ENCODE measurements at regions not wholly inside any gene's neighbourhood (a gene's known extent, or its start where the extent isn't known, plus 50 kb on each side); places are given as distances from the start of the nearest gene placed in this dataset.

DNA sequence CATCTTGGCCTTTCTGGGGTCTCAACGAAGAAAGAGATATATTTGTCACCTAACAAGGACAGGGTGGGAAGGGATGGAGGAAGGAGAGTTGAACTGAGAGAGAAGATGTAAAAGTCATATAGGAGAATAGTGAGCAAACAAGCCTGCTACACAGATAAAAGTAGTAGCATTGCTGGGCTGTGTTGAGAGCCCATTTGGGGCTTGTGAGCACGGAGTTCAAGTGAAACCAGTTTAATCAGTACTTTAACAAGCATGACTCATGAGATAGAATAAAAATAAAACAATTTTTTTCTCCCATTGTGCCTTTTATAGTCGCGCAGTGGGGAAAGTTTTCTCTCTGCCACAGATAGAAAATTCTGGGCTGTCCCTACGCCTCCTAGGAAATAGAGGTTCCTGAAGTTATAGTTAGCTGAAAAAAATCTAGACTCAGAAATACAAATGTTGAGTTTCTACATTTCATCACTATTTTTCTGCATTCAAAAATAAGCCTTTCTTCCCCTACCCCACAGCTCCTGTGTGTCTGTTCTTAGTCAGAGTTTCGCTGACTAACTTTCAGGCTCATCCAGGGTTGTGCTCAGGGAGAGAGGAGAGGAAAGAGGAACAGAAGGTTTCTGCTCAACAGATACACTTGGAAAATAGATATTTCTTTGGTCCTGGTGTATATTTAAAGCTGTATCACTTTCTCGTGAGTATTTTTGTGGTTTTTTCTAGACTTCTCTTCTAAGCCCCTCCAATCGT, 395.8 kb upstream of the ADAMTSL1 start:
- TF ChIP-seq, protein P1, sequence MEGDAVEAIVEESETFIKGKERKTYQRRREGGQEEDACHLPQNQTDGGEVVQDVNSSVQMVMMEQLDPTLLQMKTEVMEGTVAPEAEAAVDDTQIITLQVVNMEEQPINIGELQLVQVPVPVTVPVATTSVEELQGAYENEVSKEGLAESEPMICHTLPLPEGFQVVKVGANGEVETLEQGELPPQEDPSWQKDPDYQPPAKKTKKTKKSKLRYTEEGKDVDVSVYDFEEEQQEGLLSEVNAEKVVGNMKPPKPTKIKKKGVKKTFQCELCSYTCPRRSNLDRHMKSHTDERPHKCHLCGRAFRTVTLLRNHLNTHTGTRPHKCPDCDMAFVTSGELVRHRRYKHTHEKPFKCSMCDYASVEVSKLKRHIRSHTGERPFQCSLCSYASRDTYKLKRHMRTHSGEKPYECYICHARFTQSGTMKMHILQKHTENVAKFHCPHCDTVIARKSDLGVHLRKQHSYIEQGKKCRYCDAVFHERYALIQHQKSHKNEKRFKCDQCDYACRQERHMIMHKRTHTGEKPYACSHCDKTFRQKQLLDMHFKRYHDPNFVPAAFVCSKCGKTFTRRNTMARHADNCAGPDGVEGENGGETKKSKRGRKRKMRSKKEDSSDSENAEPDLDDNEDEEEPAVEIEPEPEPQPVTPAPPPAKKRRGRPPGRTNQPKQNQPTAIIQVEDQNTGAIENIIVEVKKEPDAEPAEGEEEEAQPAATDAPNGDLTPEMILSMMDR (IDR thresholded peaks at IDR 0.05 in 2 of 3, conservative IDR thresholded peaks at IDR 0.05 in 1 of 3; ENCODE audit: control insufficient read depth in 2 of 3, extremely low read depth in 1 of 3, insufficient read depth in 1 of 3, low read depth in 3 of 3, low read length in 3 of 3), result no peak
- TF ChIP-seq, protein P2, sequence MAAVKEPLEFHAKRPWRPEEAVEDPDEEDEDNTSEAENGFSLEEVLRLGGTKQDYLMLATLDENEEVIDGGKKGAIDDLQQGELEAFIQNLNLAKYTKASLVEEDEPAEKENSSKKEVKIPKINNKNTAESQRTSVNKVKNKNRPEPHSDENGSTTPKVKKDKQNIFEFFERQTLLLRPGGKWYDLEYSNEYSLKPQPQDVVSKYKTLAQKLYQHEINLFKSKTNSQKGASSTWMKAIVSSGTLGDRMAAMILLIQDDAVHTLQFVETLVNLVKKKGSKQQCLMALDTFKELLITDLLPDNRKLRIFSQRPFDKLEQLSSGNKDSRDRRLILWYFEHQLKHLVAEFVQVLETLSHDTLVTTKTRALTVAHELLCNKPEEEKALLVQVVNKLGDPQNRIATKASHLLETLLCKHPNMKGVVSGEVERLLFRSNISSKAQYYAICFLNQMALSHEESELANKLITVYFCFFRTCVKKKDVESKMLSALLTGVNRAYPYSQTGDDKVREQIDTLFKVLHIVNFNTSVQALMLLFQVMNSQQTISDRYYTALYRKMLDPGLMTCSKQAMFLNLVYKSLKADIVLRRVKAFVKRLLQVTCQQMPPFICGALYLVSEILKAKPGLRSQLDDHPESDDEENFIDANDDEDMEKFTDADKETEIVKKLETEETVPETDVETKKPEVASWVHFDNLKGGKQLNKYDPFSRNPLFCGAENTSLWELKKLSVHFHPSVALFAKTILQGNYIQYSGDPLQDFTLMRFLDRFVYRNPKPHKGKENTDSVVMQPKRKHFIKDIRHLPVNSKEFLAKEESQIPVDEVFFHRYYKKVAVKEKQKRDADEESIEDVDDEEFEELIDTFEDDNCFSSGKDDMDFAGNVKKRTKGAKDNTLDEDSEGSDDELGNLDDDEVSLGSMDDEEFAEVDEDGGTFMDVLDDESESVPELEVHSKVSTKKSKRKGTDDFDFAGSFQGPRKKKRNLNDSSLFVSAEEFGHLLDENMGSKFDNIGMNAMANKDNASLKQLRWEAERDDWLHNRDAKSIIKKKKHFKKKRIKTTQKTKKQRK (IDR thresholded peaks at IDR 0.05; ENCODE audit: low read depth, low read length), result no peak
- TF ChIP-seq NFYA (IDR thresholded peaks at IDR 0.05; ENCODE audit: borderline replicate concordance, low read depth, low read length) (no peak), ZNF274 (IDR thresholded peaks at IDR 0.05; ENCODE audit: insufficient read depth, insufficient read length) (no peak), EP300 (IDR thresholded peaks at IDR 0.05; ENCODE audit: borderline replicate concordance in 1 of 2, control insufficient read depth in 1 of 2, low read depth in 2 of 2, low read length in 2 of 2) (no peak), ZSCAN29 (IDR thresholded peaks at IDR 0.05) (no peak), RELA (IDR thresholded peaks at IDR 0.05; ENCODE audit: borderline replicate concordance, partially characterized antibody) (no peak)
